HAP-1 (cell line): ENCODE measurements at regions not wholly inside any gene's neighbourhood (a gene's known extent, or its start where the extent isn't known, plus 50 kb on each side); places are given as distances from the start of the nearest gene placed in this dataset.

Source experiments
- DNase-seq, 2 experiments: peaks; one replicate each; pipeline ENCODE4 v3.0.0-alpha.2; 2016 to 2020; ENCODE audit warnings: low spot score in 2 of 2
- H3K27me3 ChIP-seq: fragments of 250-450 bp; sonication (Bioruptor Pico); 2 replicates; pipeline ENCODE4 v1.5.1; 2020; ENCODE audit warnings: low read depth, mild to moderate bottlenecking, moderate library complexity
- H3K36me3 ChIP-seq: fragments of 250-450 bp; sonication (Bioruptor Pico); replicated peaks from 2 replicates; pipeline ENCODE4 v1.5.1; 2020; ENCODE audit warnings: mild to moderate bottlenecking
- H3K4me1 ChIP-seq: fragments of 250-450 bp; sonication (Bioruptor Pico); 2 replicates; pipeline ENCODE4 v1.5.1; 2020; ENCODE audit warnings: mild to moderate bottlenecking
- H3K4me3 ChIP-seq: fragments of 250-450 bp; sonication (Bioruptor Pico); 2 replicates; pipeline ENCODE4 v1.5.1; 2020; ENCODE audit warnings: mild to moderate bottlenecking, moderate library complexity
- H3K9me3 ChIP-seq: fragments of 250-450 bp; sonication (Bioruptor Pico); 2 replicates; pipeline ENCODE4 v1.5.1; 2020; ENCODE audit warnings: mild to moderate bottlenecking, moderate library complexity
- in situ Hi-C: fragments of 300-500 bp; cut with MboI; formaldehyde crosslinking; loops from 3 replicates; pipeline ENCODE4 v1.14.3; 2020; ENCODE audit warnings: low sequenced_read_pairs, inconsistent platforms, mixed read lengths

- in situ Hi-C loops: no loop called here
- no peaks in the 10 kb centered on the region for H3K36me3 ChIP-seq
Measured at GRCh38 chr6:96685702-96686101, 122.8 kb downstream of the FHL5 start.

GRCh38 chr6:96683819-96684528, 121.0 kb downstream of the FHL5 start:
- H3K27me3 ChIP-seq: no peaks in the 10 kb centered on the region
- no peaks in the 10 kb centered on the region for H3K4me1 ChIP-seq
- H3K9me3 ChIP-seq: no peaks in the 10 kb centered on the region; the same call in 1 of the 2 replicates
- no peak for DNase-seq
- in situ Hi-C loops: no loop called here
- H3K36me3 ChIP-seq: no peaks in the 10 kb centered on the region
- H3K4me3 ChIP-seq: no peak overlapping the region

More at GRCh38 chr6:96685702-96686101, 122.8 kb downstream of the FHL5 start:
- H3K4me1 ChIP-seq: no peaks in the 10 kb centered on the region
- H3K9me3 ChIP-seq: no peaks in the 10 kb centered on the region
- no peak for DNase-seq
- H3K27me3 ChIP-seq: no peaks in the 10 kb centered on the region; the same call in 1 of the 2 replicates
- no peak overlapping the region for H3K4me3 ChIP-seq

GRCh38 chr6:96682017-96682416, 119.1 kb downstream of the FHL5 start:
- Histone ChIP-seq H3K27me3 (no peaks in the 10 kb centered on the region), H3K4me1 (no peaks in the 10 kb centered on the region), H3K36me3 (no peaks in the 10 kb centered on the region), H3K4me3 (no peak overlapping the region), H3K9me3 (no peaks in the 10 kb centered on the region; the same call in 1 of the 2 replicates)
- in situ Hi-C loops: no loop called here
- DNase-seq: no peak

- Histone ChIP-seq H3K4me3 (no peak overlapping the region), H3K9me3 (no peaks in the 10 kb centered on the region; the same call in 1 of the 2 replicates), H3K27me3 (no peaks in the 10 kb centered on the region), H3K4me1 (no peaks in the 10 kb centered on the region), H3K36me3 (no peaks in the 10 kb centered on the region)
- in situ Hi-C loops: no loop called here
- no peak for DNase-seq
Measured at GRCh38 chr6:96675597-96675996, 112.7 kb downstream of the FHL5 start.
